ENCODE measurements at regions not wholly inside any gene's neighbourhood (a gene's known extent, or its start where the extent isn't known, plus 50 kb on each side); places are given as distances from the start of the nearest gene placed in this dataset.

DNA sequence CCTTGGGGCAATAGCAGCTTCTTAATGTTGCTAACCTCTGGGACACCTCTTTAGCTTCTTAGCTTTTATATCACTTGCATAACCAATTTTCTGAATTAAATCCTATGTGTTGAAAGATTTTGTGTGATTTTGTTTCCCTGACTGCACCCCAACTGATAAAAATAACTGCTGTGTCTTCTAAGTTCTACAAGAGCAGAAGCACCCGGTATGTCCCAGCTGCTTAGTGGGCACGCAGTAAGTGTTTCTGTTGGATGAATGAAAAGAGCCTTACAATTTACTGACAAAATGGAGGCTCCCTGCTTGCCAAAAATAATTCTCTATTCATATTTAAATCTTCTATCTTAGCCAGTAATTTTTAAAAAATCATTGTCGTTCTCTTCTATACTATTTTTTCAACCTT is 53.1 kb upstream of the GALNT5 start:
- TF ChIP-seq POLR2AphosphoS5 (IDR thresholded peaks at IDR 0.05): no peak
- no peak for TF ChIP-seq EP300 (IDR thresholded peaks at IDR 0.05)
- TF ChIP-seq CTCF (IDR thresholded peaks at IDR 0.05): no peak
- no peak for TF ChIP-seq POLR2A (IDR thresholded peaks at IDR 0.05)
- Histone ChIP-seq H3K27ac (no peak overlapping the region), H3K27me3 (no peaks in the 10 kb centered on the region), H3K4me3 (no peak overlapping the region), H3K36me3 (no peaks in the 10 kb centered on the region), H3K4me1 (no peaks in the 10 kb centered on the region), H3K9me3 (peaks cover 0 to 4% (median 0%) of the 10 kb centered on the region in 4 donors)
- WGBS, 2 donors: 93 to 95% methylated on average over 3 of the region's 3 CpGs
- intact Hi-C loops (cut with DNase I): no loop called here
- DNase-seq: no peak

GRCh38 chr2:157206916-157207315 is 50.6 kb upstream of the GALNT5 start:
- DNase-seq: no peak
- Histone ChIP-seq H3K9me3 (peaks cover 0 to 4% (median 0%) of the 10 kb centered on the region in 4 donors), H3K4me1 (no peaks in the 10 kb centered on the region), H3K27ac (no peak overlapping the region), H3K36me3 (no peaks in the 10 kb centered on the region), H3K4me3 (no peak overlapping the region), H3K27me3 (no peaks in the 10 kb centered on the region)
- intact Hi-C loops (cut with DNase I): no loop called here
- no peak for TF ChIP-seq POLR2A (IDR thresholded peaks at IDR 0.05)
- TF ChIP-seq POLR2AphosphoS5 (IDR thresholded peaks at IDR 0.05): no peak
- TF ChIP-seq EP300 (IDR thresholded peaks at IDR 0.05): no peak
- TF ChIP-seq CTCF (IDR thresholded peaks at IDR 0.05): no peak
- WGBS, 2 donors: 73 to 84% methylated on average over 3 of the region's 3 CpGs

Measured in sigmoid colon (tissue), 6 donors.